Panc1 (cell line): ENCODE measurements at regions not wholly inside any gene's neighbourhood (a gene's known extent, or its start where the extent isn't known, plus 50 kb on each side); places are given as distances from the start of the nearest gene placed in this dataset.

Experiments
- ATAC-seq: fragments of 200-7000 bp; cut with Tn5 transposase; 2 replicates; pipeline ENCODE4 v1.9.1; 2020; ENCODE audit warnings: mild to moderate bottlenecking, moderate library complexity
- BruUV-seq: library from RNA; stranded (reverse); fragments of 400-500 nt; replicated peaks from 2 replicates; lab custom pipeline; 2021; lab: Mats Ljungman, UMichigan
- CTCF ChIA-PET: fragments of 300-600 bp; sonication (Branson Sonifier 250); formaldehyde crosslinking; loops from one replicate; lab custom pipeline; 2022; ENCODE audit warnings: antibody characterized with exemption; lab: Charles Lee
- POLR2A ChIA-PET: fragments of 300-600 bp; sonication (Branson Sonifier 250); formaldehyde crosslinking; loops from one replicate; lab custom pipeline; 2022; ENCODE audit warnings: antibody characterized with exemption; lab: Charles Lee
- DNase-seq: peaks from one replicate; pipeline ENCODE4 v3.0.0-alpha.2; 2010; ENCODE audit warnings: low read depth, low spot score
- H3K27ac ChIP-seq: 2 replicates; pipeline ENCODE4 v1.5.1; 2011; ENCODE audit warnings: mild to moderate bottlenecking, low read length, inconsistent platforms
- H3K27me3 ChIP-seq: fragments of 200-500 bp; sonication (Bioruptor generic); 2 replicates; pipeline ENCODE4 v1.6.0; 2014; ENCODE audit warnings: low read length, inconsistent platforms; ENCODE audit not compliant: control insufficient read depth, insufficient read depth
- H3K36me3 ChIP-seq: fragments of 200-500 bp; sonication (Bioruptor generic); 2 replicates; pipeline ENCODE4 v1.5.1; 2014; ENCODE audit warnings: inconsistent platforms, mild to moderate bottlenecking, low read length, moderate library complexity; ENCODE audit not compliant: control insufficient read depth, insufficient read depth
- H3K4me1 ChIP-seq: 2 replicates; pipeline ENCODE4 v1.5.1; 2011; ENCODE audit warnings: inconsistent platforms, mild to moderate bottlenecking, low read length, moderate library complexity; ENCODE audit not compliant: control insufficient read depth, insufficient read depth
- H3K4me3 ChIP-seq, 2 experiments: 2 replicates each; pipeline ENCODE4 v1.5.1; 2011 to 2012; ENCODE audit warnings: low read depth in 2 of 2, low read length in 2 of 2, mild to moderate bottlenecking in 2 of 2, inconsistent platforms in 1 of 2, moderate library complexity in 1 of 2
- H3K9me3 ChIP-seq: fragments of 200-500 bp; sonication (Bioruptor generic); 2 replicates; pipeline ENCODE4 v1.5.1; 2014; ENCODE audit warnings: low read depth, mild to moderate bottlenecking, inconsistent platforms, low read length, moderate library complexity; ENCODE audit not compliant: control insufficient read depth, insufficient read depth
- CTCF ChIP-seq: fragments of 450-650 bp; IDR thresholded peaks from 2 replicates; pipeline ENCODE4 v1.5.1; 2017; ENCODE audit warnings: mild to moderate bottlenecking
- POLR2AphosphoS5 ChIP-seq: IDR thresholded peaks from 2 replicates; pipeline ENCODE4 v1.6.1; 2012; ENCODE audit warnings: mild to moderate bottlenecking, low read depth, low read length, moderate library complexity
- REST ChIP-seq, 2 experiments: IDR thresholded peaks; 2 replicates each; pipeline ENCODE4 v1.6.1; 2011 to 2012; ENCODE audit warnings: low read depth in 2 of 2, control low read depth in 1 of 2, low read length in 1 of 2, mild to moderate bottlenecking in 1 of 2, moderate library complexity in 1 of 2; ENCODE audit not compliant: insufficient read depth in 1 of 2
- SIN3A ChIP-seq: IDR thresholded peaks from 2 replicates; pipeline ENCODE4 v1.6.1; 2012; ENCODE audit warnings: low read depth, mild to moderate bottlenecking, low read length, moderate library complexity, borderline replicate concordance; ENCODE audit not compliant: insufficient read depth
- TCF7L2 ChIP-seq: IDR thresholded peaks from 2 replicates; pipeline ENCODE4 v1.6.1; 2011; ENCODE audit warnings: mild to moderate bottlenecking, low read depth, low read length, inconsistent platforms
- in situ Hi-C: cut with HindIII; loops from 2 replicates; pipeline ENCODE4 v1.10.0; 2016; ENCODE audit warnings: low sequenced_read_pairs, low pct_unique_long_range_greater_than_20kb
- intact Hi-C: fragments of 100-400 bp; cut with micrococcal nuclease; formaldehyde crosslinking; loops from one replicate; pipeline ENCODE4 v1.10.0; 2022; ENCODE audit not compliant: unreplicated experiment

- TF ChIP-seq SIN3A: no peak
- no peak for TF ChIP-seq REST (IDR thresholded peaks at IDR 0.05; ENCODE audit: insufficient read depth in 1 of 2, low read depth in 2 of 2, low read length in 1 of 2)
- no peak for TF ChIP-seq TCF7L2
- TF ChIP-seq POLR2AphosphoS5: no peak
- TF ChIP-seq CTCF: no peak
- BruUV-seq: no TSS peak
Observed at GRCh38 chr1:114253900-114254299, 100.2 kb upstream of the SYT6 start.

GRCh38 chr1:114251573-114251939 is 97.9 kb upstream of the SYT6 start:
- no TSS peak for BruUV-seq
- H3K27ac ChIP-seq: no peak overlapping the region
- ChIA-PET POLR2A (no interaction called here), CTCF (no interaction called here)
- H3K4me1 ChIP-seq: no peaks in the 10 kb centered on the region
- intact Hi-C loops: no loop called here
- H3K4me3 ChIP-seq: no peak overlapping the region
- in situ Hi-C loops: no loop called here
- ATAC-seq: no peak
- H3K9me3 ChIP-seq: no peaks in the 10 kb centered on the region
- TF ChIP-seq TCF7L2: no peak
- TF ChIP-seq REST (IDR thresholded peaks at IDR 0.05; ENCODE audit: insufficient read depth in 1 of 2, low read depth in 2 of 2, low read length in 1 of 2): no peak
- no peak for TF ChIP-seq SIN3A
- TF ChIP-seq CTCF: no peak
- TF ChIP-seq POLR2AphosphoS5: no peak
- H3K36me3 ChIP-seq: no peaks in the 10 kb centered on the region
- DNase-seq: no peak
- no peaks in the 10 kb centered on the region for H3K27me3 ChIP-seq

More at GRCh38 chr1:114253900-114254299, 100.2 kb upstream of the SYT6 start:
- in situ Hi-C loops: no loop called here
- intact Hi-C loops: no loop called here
- DNase-seq: no peak
- ChIA-PET CTCF (no interaction called here), POLR2A (no interaction called here)
- Histone ChIP-seq H3K36me3 (no peaks in the 10 kb centered on the region), H3K9me3 (no peaks in the 10 kb centered on the region), H3K4me1 (no peaks in the 10 kb centered on the region), H3K27me3 (no peaks in the 10 kb centered on the region; the same call in 1 of the 2 replicates), H3K4me3 (no peak overlapping the region), H3K27ac (no peak overlapping the region)
- ATAC-seq: no peak
